HCT116 (cell line): ENCODE measurements at regions not wholly inside any gene's neighbourhood (a gene's known extent, or its start where the extent isn't known, plus 50 kb on each side); places are given as distances from the start of the nearest gene placed in this dataset.

Source experiments
- ATAC-seq: fragments of 200-7000 bp; cut with Tn5 transposase; 2 replicates; pipeline ENCODE4 v1.9.1; 2020; ENCODE audit warnings: mild to moderate bottlenecking, moderate library complexity
- BruUV-seq: library from RNA; stranded (reverse); fragments of 400-500 nt; replicated peaks from 2 replicates; lab custom pipeline; 2021; lab: Mats Ljungman, UMichigan
- CTCF ChIA-PET: fragments of 300-600 bp; sonication (Branson Sonifier 250); formaldehyde crosslinking; loops from one replicate; lab custom pipeline; 2021; ENCODE audit warnings: antibody characterized with exemption; lab: Charles Lee
- POLR2A ChIA-PET: fragments of 300-600, 350-600 bp; sonication (Branson Sonifier 250); formaldehyde crosslinking; loops from one replicate; lab custom pipeline; 2021; ENCODE audit warnings: antibody characterized with exemption; lab: Charles Lee
- RAD21 ChIA-PET, 2 experiments: fragments of 300-600 bp; sonication (Branson Sonifier 250); formaldehyde crosslinking; loops; one replicate each; lab custom pipeline; 2023; ENCODE audit warnings: low total read pairs in 2 of 2; ENCODE audit not compliant: uncharacterized antibody in 2 of 2, unreplicated experiment in 2 of 2, low non-redundant PET in 1 of 2; lab: Charles Lee
- DNase-seq: peaks from one replicate; pipeline ENCODE4 v3.0.0-alpha.2; 2010; ENCODE audit warnings: low read depth, low spot score
- H2AFZ ChIP-seq: fragments of 200-600 bp; shearing (Covaris generic), sonication (generic); 2 replicates; pipeline ENCODE4 v1.6.1; 2017; ENCODE audit warnings: low read depth, mixed run types, mixed read lengths, antibody characterized with exemption, low read length; ENCODE audit not compliant: poor library complexity, severe bottlenecking
- H3K27ac ChIP-seq: 2 replicates; pipeline ENCODE4 v1.5.1; 2012; ENCODE audit warnings: low read depth, low read length
- H3K27me3 ChIP-seq: fragments of 200-600 bp; sonication (generic); 2 replicates; pipeline ENCODE4 v1.6.1; 2016; ENCODE audit warnings: mixed run types, low read length, mixed read lengths; ENCODE audit not compliant: insufficient read depth
- H3K36me3 ChIP-seq, 2 experiments: fragments of 200-500 bp in 1 of 2; fragments of 200-600 bp in 1 of 2; sonication (Bioruptor generic) in 1 of 2; sonication (generic) in 1 of 2; 2 replicates each; pipeline versions ENCODE4 v1.5.1 to v1.6.1; 2014 to 2016; ENCODE audit warnings: low read length in 2 of 2, inconsistent platforms in 1 of 2, mixed read lengths in 1 of 2, mixed run types in 1 of 2; ENCODE audit not compliant: insufficient read depth in 2 of 2, control insufficient read depth in 1 of 2
- H3K4me1 ChIP-seq, 2 experiments: fragments of 200-600 bp in 1 of 2; sonication (generic) in 1 of 2; 2 replicates each; pipeline versions ENCODE4 v1.5.1 to v1.6.1; 2012 to 2017; ENCODE audit warnings: low read length in 2 of 2, inconsistent platforms in 1 of 2, mild to moderate bottlenecking in 1 of 2, mixed read lengths in 1 of 2, mixed run types in 1 of 2, moderate library complexity in 1 of 2; ENCODE audit not compliant: insufficient read depth in 2 of 2, control insufficient read depth in 1 of 2
- H3K4me2 ChIP-seq: fragments of 200-600 bp; sonication (generic); 2 replicates; pipeline ENCODE4 v1.6.1; 2017; ENCODE audit warnings: mixed run types, low read length, mixed read lengths
- H3K4me3 ChIP-seq, 2 experiments: fragments of 200-600 bp in 1 of 2; sonication (generic) in 1 of 2; replicated peaks in 1 of 2; 2 replicates each; pipeline ENCODE4 v1.5.1; 2011 to 2016; ENCODE audit warnings: low read length in 2 of 2, control low read depth in 1 of 2, low read depth in 1 of 2, mild to moderate bottlenecking in 1 of 2, mixed read lengths in 1 of 2, mixed run types in 1 of 2
- H3K79me2 ChIP-seq: fragments of 200-600 bp; sonication (generic); 2 replicates; pipeline ENCODE4 v1.6.1; 2017; ENCODE audit warnings: mild to moderate bottlenecking, mixed run types, low read length, moderate library complexity, mixed read lengths; ENCODE audit not compliant: insufficient read depth
- H3K9ac ChIP-seq: fragments of 200-600 bp; sonication (generic); 2 replicates; pipeline ENCODE4 v1.6.1; 2016; ENCODE audit warnings: low read length, mixed read lengths
- H3K9me2 ChIP-seq: fragments of 200-600 bp; sonication (generic), shearing (Covaris generic); 2 replicates; pipeline ENCODE4 v1.6.1; 2017; ENCODE audit warnings: mixed run types, mild to moderate bottlenecking, moderate library complexity; ENCODE audit not compliant: insufficient read depth
- H3K9me3 ChIP-seq, 2 experiments: fragments of 200-500 bp in 1 of 2; fragments of 200-600 bp in 1 of 2; sonication (Bioruptor generic) in 1 of 2; sonication (generic) in 1 of 2; 2 replicates each; pipeline ENCODE4 v1.6.1; 2014 to 2017; ENCODE audit warnings: low read length in 2 of 2, mixed read lengths in 2 of 2, inconsistent platforms in 1 of 2, low read depth in 1 of 2, mild to moderate bottlenecking in 1 of 2, mixed run types in 1 of 2, moderate library complexity in 1 of 2; ENCODE audit not compliant: control insufficient read depth in 1 of 2, insufficient read depth in 1 of 2
- H4K20me1 ChIP-seq: fragments of 200-600 bp; sonication (generic), shearing (Covaris generic); 2 replicates; pipeline ENCODE4 v1.6.1; 2017; ENCODE audit warnings: mixed run types, mild to moderate bottlenecking, moderate library complexity; ENCODE audit not compliant: insufficient read depth
- CBX3 ChIP-seq: IDR thresholded peaks from 2 replicates; pipeline ENCODE4 v1.6.1; 2012; ENCODE audit warnings: low read depth
- CEBPB ChIP-seq: IDR thresholded peaks from 2 replicates; pipeline ENCODE4 v1.6.1; 2012; ENCODE audit warnings: low read depth
- EGR1 ChIP-seq: IDR thresholded peaks from 2 replicates; pipeline ENCODE4 v1.6.1; 2012; ENCODE audit warnings: low read depth
- ELF1 ChIP-seq: IDR thresholded peaks from 2 replicates; pipeline ENCODE4 v1.6.1; 2012; ENCODE audit warnings: low read depth, borderline replicate concordance
- EZH2 ChIP-seq: fragments of 200-600 bp; sonication (generic); IDR thresholded peaks from 2 replicates; pipeline ENCODE4 v1.6.1; 2017; ENCODE audit warnings: antibody characterized with exemption, mixed run types
- EZH2phosphoT487 ChIP-seq: fragments of 200-600 bp; IDR thresholded peaks from 2 replicates; pipeline ENCODE4 v1.6.1; 2018; ENCODE audit warnings: antibody characterized with exemption, borderline replicate concordance
- FOSL1 ChIP-seq: IDR thresholded peaks from 2 replicates; pipeline ENCODE4 v1.6.1; 2012; ENCODE audit warnings: low read depth
- JUND ChIP-seq: IDR thresholded peaks from 2 replicates; pipeline ENCODE4 v1.6.1; 2012
- POLR2A ChIP-seq: IDR thresholded peaks from 2 replicates; pipeline ENCODE4 v1.7.0; 2011; ENCODE audit warnings: borderline replicate concordance; ENCODE audit not compliant: insufficient read depth, insufficient read length; ENCODE audit errors: extremely low read depth
- RAD21 ChIP-seq: IDR thresholded peaks from 2 replicates; pipeline ENCODE4 v1.6.1; 2012; ENCODE audit warnings: low read depth, mild to moderate bottlenecking
- SIN3A ChIP-seq: IDR thresholded peaks from 2 replicates; pipeline ENCODE4 v1.6.1; 2012; ENCODE audit warnings: low read depth
- SP1 ChIP-seq: IDR thresholded peaks from 2 replicates; pipeline ENCODE4 v1.6.1; 2012; ENCODE audit warnings: low read depth
- SRF ChIP-seq: IDR thresholded peaks from 2 replicates; pipeline ENCODE4 v1.6.1; 2012; ENCODE audit warnings: low read depth
- TCF7L2 ChIP-seq: IDR thresholded peaks from 2 replicates; pipeline ENCODE4 v1.7.0; 2011; ENCODE audit warnings: borderline replicate concordance, inconsistent platforms; ENCODE audit not compliant: insufficient read depth, insufficient read length; ENCODE audit errors: extremely low read depth
- YY1 ChIP-seq: IDR thresholded peaks from 2 replicates; pipeline ENCODE4 v1.6.1; 2011; ENCODE audit warnings: low read length, low read depth, moderate library complexity, mild to moderate bottlenecking; ENCODE audit not compliant: insufficient replicate concordance; ENCODE audit errors: extremely low read depth
- ZFX ChIP-seq: fragments of 450-650 bp; IDR thresholded peaks from 2 replicates; pipeline ENCODE4 v1.6.1; 2017
- intact Hi-C: fragments of 100-400 bp; cut with micrococcal nuclease; formaldehyde crosslinking; loops from 2 replicates; pipeline ENCODE4 v1.10.0; 2022
- TF ChIP-seq, protein P1 (sequence below): IDR thresholded peaks from 2 replicates; pipeline ENCODE4 v1.6.1; 2012
- TF ChIP-seq, protein P2 (sequence below): IDR thresholded peaks from 2 replicates; pipeline ENCODE4 v1.6.1; 2012; ENCODE audit warnings: low read depth
- TF ChIP-seq, protein P3 (sequence below), 3 experiments: fragments of 200-600 bp in 1 of 3; sonication (generic) in 1 of 3; IDR thresholded peaks in 2 of 3; conservative IDR thresholded peaks in 1 of 3; 2 replicates each; pipeline ENCODE4 v1.5.1; 2012 to 2017; ENCODE audit warnings: low read depth in 2 of 3, low read length in 2 of 3, antibody characterized with exemption in 1 of 3, borderline replicate concordance in 1 of 3, control low read depth in 1 of 3, mild to moderate bottlenecking in 1 of 3, mixed read lengths in 1 of 3, mixed run types in 1 of 3, moderate library complexity in 1 of 3; ENCODE audit not compliant: insufficient read depth in 1 of 3

DNA sequence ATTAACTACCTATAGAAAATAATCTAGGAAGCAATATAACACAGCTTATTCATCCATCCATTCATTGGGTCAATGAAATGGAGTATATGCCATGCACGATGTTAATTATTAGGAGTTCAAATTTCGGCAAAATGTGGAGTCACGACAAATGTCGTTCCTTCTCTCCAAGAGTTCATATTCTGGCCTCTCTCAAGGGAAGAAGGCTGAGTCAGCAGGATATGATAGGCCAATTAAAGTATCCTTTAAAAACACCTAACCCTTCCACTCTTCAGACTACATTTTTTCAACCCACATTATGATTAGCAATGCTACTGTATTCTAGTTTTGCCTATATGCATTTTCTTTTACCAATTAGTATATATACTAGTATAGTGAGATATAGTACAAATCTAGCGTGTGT, 163.1 kb downstream of the LARP7 start:
- H3K4me1 ChIP-seq, result no peaks in the 10 kb centered on the region
- intact Hi-C loops, result no loop called here
- H3K9ac ChIP-seq, result no peak overlapping the region
- no peak overlapping the region for H3K4me3 ChIP-seq
- no peaks in the 10 kb centered on the region for H3K9me2 ChIP-seq
- ATAC-seq, result no peak
- no peaks in the 10 kb centered on the region for H3K27me3 ChIP-seq
- no peak overlapping the region for H3K27ac ChIP-seq
- TF ChIP-seq SIN3A, result no peak
- no peak for TF ChIP-seq CEBPB
- TF ChIP-seq SP1, result no peak
- TF ChIP-seq POLR2A, result no peak
- TF ChIP-seq EGR1, result no peak
- no peak for TF ChIP-seq TCF7L2
- TF ChIP-seq, protein P1, sequence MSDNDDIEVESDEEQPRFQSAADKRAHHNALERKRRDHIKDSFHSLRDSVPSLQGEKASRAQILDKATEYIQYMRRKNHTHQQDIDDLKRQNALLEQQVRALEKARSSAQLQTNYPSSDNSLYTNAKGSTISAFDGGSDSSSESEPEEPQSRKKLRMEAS, result no peak
- TF ChIP-seq EZH2phosphoT487, result no peak
- no peak for TF ChIP-seq SRF
- TF ChIP-seq CBX3, result no peak
- TF ChIP-seq RAD21, result no peak
- TF ChIP-seq YY1, result no peak
- TF ChIP-seq JUND, result no peak
- TF ChIP-seq ZFX, result no peak
- no peak for TF ChIP-seq EZH2
- no peak for TF ChIP-seq FOSL1
- TF ChIP-seq, protein P2, sequence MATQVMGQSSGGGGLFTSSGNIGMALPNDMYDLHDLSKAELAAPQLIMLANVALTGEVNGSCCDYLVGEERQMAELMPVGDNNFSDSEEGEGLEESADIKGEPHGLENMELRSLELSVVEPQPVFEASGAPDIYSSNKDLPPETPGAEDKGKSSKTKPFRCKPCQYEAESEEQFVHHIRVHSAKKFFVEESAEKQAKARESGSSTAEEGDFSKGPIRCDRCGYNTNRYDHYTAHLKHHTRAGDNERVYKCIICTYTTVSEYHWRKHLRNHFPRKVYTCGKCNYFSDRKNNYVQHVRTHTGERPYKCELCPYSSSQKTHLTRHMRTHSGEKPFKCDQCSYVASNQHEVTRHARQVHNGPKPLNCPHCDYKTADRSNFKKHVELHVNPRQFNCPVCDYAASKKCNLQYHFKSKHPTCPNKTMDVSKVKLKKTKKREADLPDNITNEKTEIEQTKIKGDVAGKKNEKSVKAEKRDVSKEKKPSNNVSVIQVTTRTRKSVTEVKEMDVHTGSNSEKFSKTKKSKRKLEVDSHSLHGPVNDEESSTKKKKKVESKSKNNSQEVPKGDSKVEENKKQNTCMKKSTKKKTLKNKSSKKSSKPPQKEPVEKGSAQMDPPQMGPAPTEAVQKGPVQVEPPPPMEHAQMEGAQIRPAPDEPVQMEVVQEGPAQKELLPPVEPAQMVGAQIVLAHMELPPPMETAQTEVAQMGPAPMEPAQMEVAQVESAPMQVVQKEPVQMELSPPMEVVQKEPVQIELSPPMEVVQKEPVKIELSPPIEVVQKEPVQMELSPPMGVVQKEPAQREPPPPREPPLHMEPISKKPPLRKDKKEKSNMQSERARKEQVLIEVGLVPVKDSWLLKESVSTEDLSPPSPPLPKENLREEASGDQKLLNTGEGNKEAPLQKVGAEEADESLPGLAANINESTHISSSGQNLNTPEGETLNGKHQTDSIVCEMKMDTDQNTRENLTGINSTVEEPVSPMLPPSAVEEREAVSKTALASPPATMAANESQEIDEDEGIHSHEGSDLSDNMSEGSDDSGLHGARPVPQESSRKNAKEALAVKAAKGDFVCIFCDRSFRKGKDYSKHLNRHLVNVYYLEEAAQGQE, result no peak
- TF ChIP-seq ELF1, result no peak
- TF ChIP-seq, protein P3, sequence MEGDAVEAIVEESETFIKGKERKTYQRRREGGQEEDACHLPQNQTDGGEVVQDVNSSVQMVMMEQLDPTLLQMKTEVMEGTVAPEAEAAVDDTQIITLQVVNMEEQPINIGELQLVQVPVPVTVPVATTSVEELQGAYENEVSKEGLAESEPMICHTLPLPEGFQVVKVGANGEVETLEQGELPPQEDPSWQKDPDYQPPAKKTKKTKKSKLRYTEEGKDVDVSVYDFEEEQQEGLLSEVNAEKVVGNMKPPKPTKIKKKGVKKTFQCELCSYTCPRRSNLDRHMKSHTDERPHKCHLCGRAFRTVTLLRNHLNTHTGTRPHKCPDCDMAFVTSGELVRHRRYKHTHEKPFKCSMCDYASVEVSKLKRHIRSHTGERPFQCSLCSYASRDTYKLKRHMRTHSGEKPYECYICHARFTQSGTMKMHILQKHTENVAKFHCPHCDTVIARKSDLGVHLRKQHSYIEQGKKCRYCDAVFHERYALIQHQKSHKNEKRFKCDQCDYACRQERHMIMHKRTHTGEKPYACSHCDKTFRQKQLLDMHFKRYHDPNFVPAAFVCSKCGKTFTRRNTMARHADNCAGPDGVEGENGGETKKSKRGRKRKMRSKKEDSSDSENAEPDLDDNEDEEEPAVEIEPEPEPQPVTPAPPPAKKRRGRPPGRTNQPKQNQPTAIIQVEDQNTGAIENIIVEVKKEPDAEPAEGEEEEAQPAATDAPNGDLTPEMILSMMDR (IDR thresholded peaks at IDR 0.05 in 2 of 3, conservative IDR thresholded peaks at IDR 0.05 in 1 of 3; ENCODE audit: borderline replicate concordance in 1 of 3, insufficient read depth in 1 of 3, low read depth in 2 of 3, low read length in 2 of 3), result no peak
- H2AFZ ChIP-seq, result no peak overlapping the region
- BruUV-seq, result no TSS peak
- ChIA-PET RAD21 (no interaction called here), CTCF (no interaction called here), POLR2A (no interaction called here)
- H3K9me3 ChIP-seq, result no peaks in the 10 kb centered on the region
- no peaks in the 10 kb centered on the region for H3K79me2 ChIP-seq
- no peak overlapping the region for H3K4me2 ChIP-seq
- H3K36me3 ChIP-seq, result no peaks in the 10 kb centered on the region
- no peak for DNase-seq
- H4K20me1 ChIP-seq, result no peaks in the 10 kb centered on the region
